HCT116 (cell line): ENCODE measurements at regions not wholly inside any gene's neighbourhood (a gene's known extent, or its start where the extent isn't known, plus 50 kb on each side); places are given as distances from the start of the nearest gene placed in this dataset.

Source experiments
- ATAC-seq: fragments of 200-7000 bp; cut with Tn5 transposase; 2 replicates; pipeline ENCODE4 v1.9.1; 2020; ENCODE audit warnings: mild to moderate bottlenecking, moderate library complexity
- BruUV-seq: library from RNA; stranded (reverse); fragments of 400-500 nt; replicated peaks from 2 replicates; lab custom pipeline; 2021; lab: Mats Ljungman, UMichigan
- CTCF ChIA-PET: fragments of 300-600 bp; sonication (Branson Sonifier 250); formaldehyde crosslinking; loops from one replicate; lab custom pipeline; 2021; ENCODE audit warnings: antibody characterized with exemption; lab: Charles Lee
- POLR2A ChIA-PET: fragments of 300-600, 350-600 bp; sonication (Branson Sonifier 250); formaldehyde crosslinking; loops from one replicate; lab custom pipeline; 2021; ENCODE audit warnings: antibody characterized with exemption; lab: Charles Lee
- RAD21 ChIA-PET, 2 experiments: fragments of 300-600 bp; sonication (Branson Sonifier 250); formaldehyde crosslinking; loops; one replicate each; lab custom pipeline; 2023; ENCODE audit warnings: low total read pairs in 2 of 2; ENCODE audit not compliant: uncharacterized antibody in 2 of 2, unreplicated experiment in 2 of 2, low non-redundant PET in 1 of 2; lab: Charles Lee
- DNase-seq: peaks from one replicate; pipeline ENCODE4 v3.0.0-alpha.2; 2010; ENCODE audit warnings: low read depth, low spot score
- H2AFZ ChIP-seq: fragments of 200-600 bp; shearing (Covaris generic), sonication (generic); 2 replicates; pipeline ENCODE4 v1.6.1; 2017; ENCODE audit warnings: low read depth, mixed run types, mixed read lengths, antibody characterized with exemption, low read length; ENCODE audit not compliant: poor library complexity, severe bottlenecking
- H3K27ac ChIP-seq: 2 replicates; pipeline ENCODE4 v1.5.1; 2012; ENCODE audit warnings: low read depth, low read length
- H3K27me3 ChIP-seq: fragments of 200-600 bp; sonication (generic); 2 replicates; pipeline ENCODE4 v1.6.1; 2016; ENCODE audit warnings: mixed run types, low read length, mixed read lengths; ENCODE audit not compliant: insufficient read depth
- H3K36me3 ChIP-seq, 2 experiments: fragments of 200-500 bp in 1 of 2; fragments of 200-600 bp in 1 of 2; sonication (Bioruptor generic) in 1 of 2; sonication (generic) in 1 of 2; 2 replicates each; pipeline versions ENCODE4 v1.5.1 to v1.6.1; 2014 to 2016; ENCODE audit warnings: low read length in 2 of 2, inconsistent platforms in 1 of 2, mixed read lengths in 1 of 2, mixed run types in 1 of 2; ENCODE audit not compliant: insufficient read depth in 2 of 2, control insufficient read depth in 1 of 2
- H3K4me1 ChIP-seq, 2 experiments: fragments of 200-600 bp in 1 of 2; sonication (generic) in 1 of 2; 2 replicates each; pipeline versions ENCODE4 v1.5.1 to v1.6.1; 2012 to 2017; ENCODE audit warnings: low read length in 2 of 2, inconsistent platforms in 1 of 2, mild to moderate bottlenecking in 1 of 2, mixed read lengths in 1 of 2, mixed run types in 1 of 2, moderate library complexity in 1 of 2; ENCODE audit not compliant: insufficient read depth in 2 of 2, control insufficient read depth in 1 of 2
- H3K4me2 ChIP-seq: fragments of 200-600 bp; sonication (generic); 2 replicates; pipeline ENCODE4 v1.6.1; 2017; ENCODE audit warnings: mixed run types, low read length, mixed read lengths
- H3K4me3 ChIP-seq, 2 experiments: fragments of 200-600 bp in 1 of 2; sonication (generic) in 1 of 2; replicated peaks in 1 of 2; 2 replicates each; pipeline ENCODE4 v1.5.1; 2011 to 2016; ENCODE audit warnings: low read length in 2 of 2, control low read depth in 1 of 2, low read depth in 1 of 2, mild to moderate bottlenecking in 1 of 2, mixed read lengths in 1 of 2, mixed run types in 1 of 2
- H3K79me2 ChIP-seq: fragments of 200-600 bp; sonication (generic); 2 replicates; pipeline ENCODE4 v1.6.1; 2017; ENCODE audit warnings: mild to moderate bottlenecking, mixed run types, low read length, moderate library complexity, mixed read lengths; ENCODE audit not compliant: insufficient read depth
- H3K9ac ChIP-seq: fragments of 200-600 bp; sonication (generic); 2 replicates; pipeline ENCODE4 v1.6.1; 2016; ENCODE audit warnings: low read length, mixed read lengths
- H3K9me2 ChIP-seq: fragments of 200-600 bp; sonication (generic), shearing (Covaris generic); 2 replicates; pipeline ENCODE4 v1.6.1; 2017; ENCODE audit warnings: mixed run types, mild to moderate bottlenecking, moderate library complexity; ENCODE audit not compliant: insufficient read depth
- H3K9me3 ChIP-seq, 2 experiments: fragments of 200-500 bp in 1 of 2; fragments of 200-600 bp in 1 of 2; sonication (Bioruptor generic) in 1 of 2; sonication (generic) in 1 of 2; 2 replicates each; pipeline ENCODE4 v1.6.1; 2014 to 2017; ENCODE audit warnings: low read length in 2 of 2, mixed read lengths in 2 of 2, inconsistent platforms in 1 of 2, low read depth in 1 of 2, mild to moderate bottlenecking in 1 of 2, mixed run types in 1 of 2, moderate library complexity in 1 of 2; ENCODE audit not compliant: control insufficient read depth in 1 of 2, insufficient read depth in 1 of 2
- H4K20me1 ChIP-seq: fragments of 200-600 bp; sonication (generic), shearing (Covaris generic); 2 replicates; pipeline ENCODE4 v1.6.1; 2017; ENCODE audit warnings: mixed run types, mild to moderate bottlenecking, moderate library complexity; ENCODE audit not compliant: insufficient read depth
- CEBPB ChIP-seq: IDR thresholded peaks from 2 replicates; pipeline ENCODE4 v1.6.1; 2012; ENCODE audit warnings: low read depth
- ELF1 ChIP-seq: IDR thresholded peaks from 2 replicates; pipeline ENCODE4 v1.6.1; 2012; ENCODE audit warnings: low read depth, borderline replicate concordance
- FOSL1 ChIP-seq: IDR thresholded peaks from 2 replicates; pipeline ENCODE4 v1.6.1; 2012; ENCODE audit warnings: low read depth
- JUND ChIP-seq: IDR thresholded peaks from 2 replicates; pipeline ENCODE4 v1.6.1; 2012
- ZNF274 ChIP-seq: fragments of 200-500 bp; sonication (Bioruptor generic); IDR thresholded peaks from 2 replicates; pipeline ENCODE4 v1.6.1; 2014; ENCODE audit warnings: mild to moderate bottlenecking, low read depth, low read length, inconsistent platforms
- intact Hi-C: fragments of 100-400 bp; cut with micrococcal nuclease; formaldehyde crosslinking; loops from 2 replicates; pipeline ENCODE4 v1.10.0; 2022
- TF ChIP-seq, protein P1 (sequence below): IDR thresholded peaks from 2 replicates; pipeline ENCODE4 v1.6.1; 2012

DNA sequence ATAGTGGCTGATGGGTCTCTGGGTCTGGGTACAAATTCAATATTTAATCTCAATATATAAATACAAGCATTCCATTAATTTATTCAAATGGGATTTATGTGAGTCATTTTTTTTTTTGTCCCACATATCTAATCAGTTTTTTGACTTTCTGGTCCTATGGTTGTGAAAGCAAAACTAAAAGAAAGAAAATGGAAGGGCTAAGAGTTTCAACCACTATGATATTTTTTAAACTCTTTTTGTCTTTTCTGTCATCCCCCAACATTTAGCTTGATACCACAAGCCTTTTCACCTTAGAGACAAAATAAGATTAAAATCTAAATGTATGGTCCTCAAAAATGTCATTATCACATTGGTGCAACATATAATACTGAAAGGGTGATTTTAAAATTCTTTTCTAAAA lies 602.7 kb upstream of the CHRM3 start:
- H3K36me3 ChIP-seq, result no peaks in the 10 kb centered on the region
- H3K9me2 ChIP-seq, result no peaks in the 10 kb centered on the region
- H3K27ac ChIP-seq, result no peak overlapping the region
- no peaks in the 10 kb centered on the region for H3K27me3 ChIP-seq
- CTCF ChIA-PET, result no interaction called here
- no peak for TF ChIP-seq JUND
- no peak for TF ChIP-seq ZNF274
- TF ChIP-seq, protein P1, sequence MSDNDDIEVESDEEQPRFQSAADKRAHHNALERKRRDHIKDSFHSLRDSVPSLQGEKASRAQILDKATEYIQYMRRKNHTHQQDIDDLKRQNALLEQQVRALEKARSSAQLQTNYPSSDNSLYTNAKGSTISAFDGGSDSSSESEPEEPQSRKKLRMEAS, result no peak
- TF ChIP-seq, all 23 proteins: peak for 0
- no peak for DNase-seq
- Histone ChIP-seq H3K9me3 (peaks cover 8 to 23% of the 10 kb centered on the region in 2 experiments; a peak in 2 of 4 replicates), H3K9ac (no peak overlapping the region), H3K4me1 (no peaks in the 10 kb centered on the region), H3K4me3 (no peak overlapping the region), H4K20me1 (no peaks in the 10 kb centered on the region), H3K4me2 (no peak overlapping the region), H2AFZ (no peak overlapping the region), H3K79me2 (no peaks in the 10 kb centered on the region)
- BruUV-seq, result no TSS peak
- intact Hi-C loops, result no loop called here
- POLR2A ChIA-PET, result no interaction called here
- RAD21 ChIA-PET, result no interaction called here
- no peak for ATAC-seq

DNA sequence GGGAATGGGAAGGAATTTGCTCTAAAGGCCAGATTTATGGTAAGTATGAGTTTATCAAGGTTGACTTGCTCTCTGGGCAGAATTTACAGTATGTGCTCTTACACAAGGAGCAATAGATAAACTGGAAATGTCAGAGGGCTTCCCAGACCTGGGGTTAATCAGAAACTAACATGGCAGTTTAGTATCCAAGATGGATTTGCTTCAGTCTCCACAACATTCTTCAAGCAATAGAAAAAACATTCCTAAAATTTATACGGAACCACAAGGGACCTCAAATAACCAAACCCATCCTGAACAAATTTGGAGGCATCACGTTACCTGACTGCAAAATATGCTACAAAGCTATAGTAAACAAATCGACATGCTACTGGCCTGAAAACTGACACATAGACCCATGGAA lies 606.7 kb upstream of the CHRM3 start:
- ChIA-PET RAD21 (no interaction called here), POLR2A (no interaction called here), CTCF (no interaction called here)
- Histone ChIP-seq H3K27me3 (no peaks in the 10 kb centered on the region), H3K27ac (no peak overlapping the region), H3K9me3 (peaks cover 18 to 39% of the 10 kb centered on the region in 2 experiments; a peak in 2 of 4 replicates), H2AFZ (no peak overlapping the region), H3K9me2 (no peaks in the 10 kb centered on the region), H3K9ac (no peak overlapping the region), H3K36me3 (no peaks in the 10 kb centered on the region), H3K4me2 (no peak overlapping the region), H3K79me2 (no peaks in the 10 kb centered on the region), H4K20me1 (no peaks in the 10 kb centered on the region), H3K4me1 (no peaks in the 10 kb centered on the region), H3K4me3 (no peak overlapping the region)
- DNase-seq (no peak), ATAC-seq (no peak)
- TF ChIP-seq CEBPB, result no peak
- no peak for TF ChIP-seq ELF1
- TF ChIP-seq FOSL1, result no peak
- intact Hi-C loops, result no loop called here
- BruUV-seq, result no TSS peak
